GM18951 (cell line): ENCODE measurements at regions not wholly inside any gene's neighbourhood (a gene's known extent, or its start where the extent isn't known, plus 50 kb on each side); places are given as distances from the start of the nearest gene placed in this dataset.
"Not testable (repeated sequence)": the region's sequence is repeated elsewhere in the genome, so short reads cannot be mapped to it uniquely, and the experiment has no call there.

ENCODE experiments used
- POLR2A ChIP-seq: IDR thresholded peaks from 4 replicates; pipeline ENCODE4 v1.6.1; 2011; ENCODE audit warnings: mild to moderate bottlenecking; ENCODE audit not compliant: insufficient read length, insufficient read depth; ENCODE audit errors: extremely low read depth
- in situ Hi-C: fragments of 300-500 bp; cut with MboI; formaldehyde crosslinking; loops from one replicate; pipeline ENCODE4 v1.12.0; 2022; ENCODE audit warnings: low sequenced_read_pairs, mixed read lengths, inconsistent platforms; ENCODE audit not compliant: unreplicated experiment

DNA sequence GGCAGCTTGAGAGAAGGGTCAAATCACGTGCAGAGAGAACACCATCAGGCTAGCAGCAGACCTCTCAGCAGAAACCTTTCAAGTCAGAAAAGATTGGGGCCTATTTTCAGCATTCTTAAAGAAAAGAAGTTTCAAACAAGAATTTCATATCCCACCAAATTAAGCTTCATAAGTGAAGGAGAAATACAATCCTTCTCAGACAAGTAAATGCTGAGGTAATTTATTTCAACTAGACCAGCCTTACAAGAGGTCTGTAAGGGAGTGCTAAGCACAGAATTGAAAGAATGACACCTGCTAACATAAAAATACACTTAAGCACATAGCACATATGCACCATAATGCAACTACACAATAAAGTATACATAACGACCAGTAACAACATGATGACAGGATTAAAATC, 693.9 kb downstream of the NYAP2 start:
- in situ Hi-C loops, result no loop called here
- no peak for TF ChIP-seq POLR2A

DNA sequence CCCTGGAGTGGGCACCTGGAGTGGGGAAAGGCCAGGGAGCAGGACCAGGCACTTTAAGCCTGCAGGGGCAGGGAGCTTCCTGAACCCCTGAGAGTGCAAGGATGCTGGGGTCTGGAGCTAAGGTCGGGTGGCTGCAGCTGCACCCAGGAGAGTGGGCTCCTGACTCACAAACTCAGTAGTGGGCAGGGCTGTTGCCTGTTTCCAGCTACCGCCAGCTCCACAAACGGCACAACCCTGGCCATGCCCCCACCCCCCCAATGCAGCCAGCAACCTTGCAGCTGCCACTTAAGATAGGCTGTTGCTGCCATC, 688.8 kb downstream of the NYAP2 start:
- TF ChIP-seq POLR2A, result no peak
- in situ Hi-C loops, result no loop called here

- in situ Hi-C loops, result no loop called here
- TF ChIP-seq POLR2A, result no peak
These were observed 688.2 kb downstream of the NYAP2 start for GRCh38 chr2:226087505-226088365.

- in situ Hi-C loops, result no loop called here
- TF ChIP-seq POLR2A, result no peak
These were observed 687.5 kb downstream of the NYAP2 start for GRCh38 chr2:226087051-226087450.

DNA sequence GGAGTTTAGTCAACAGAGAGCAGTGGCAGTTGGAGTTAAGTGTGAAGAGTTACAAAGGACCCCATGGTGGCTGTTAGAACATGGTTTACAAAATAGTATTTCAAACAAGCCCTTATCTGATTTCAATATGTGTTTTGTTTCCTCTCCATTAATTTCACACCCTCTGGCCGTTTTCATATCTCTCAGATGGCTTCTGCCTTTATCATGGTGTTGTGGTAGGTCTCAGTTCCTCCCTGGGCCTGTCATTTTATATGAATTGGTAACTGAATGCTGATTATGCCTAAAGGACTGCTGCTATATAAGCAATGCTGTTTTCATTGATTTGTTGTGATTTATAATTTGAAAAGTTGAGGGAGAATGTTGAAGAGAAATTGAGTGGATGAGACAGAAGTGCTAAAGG, 686.7 kb downstream of the NYAP2 start:
- in situ Hi-C loops, result no loop called here
- TF ChIP-seq POLR2A, result no peak

GRCh38 chr2:226085425-226085824, 685.9 kb downstream of the NYAP2 start:
- in situ Hi-C loops, result not testable (repeated sequence)

- in situ Hi-C loops, result no loop called here
- TF ChIP-seq POLR2A, result no peak
These were observed 680.8 kb downstream of the NYAP2 start for GRCh38 chr2:226080334-226080733.

- in situ Hi-C loops, result no loop called here
These were observed 680.2 kb downstream of the NYAP2 start for GRCh38 chr2:226079671-226080181.

DNA sequence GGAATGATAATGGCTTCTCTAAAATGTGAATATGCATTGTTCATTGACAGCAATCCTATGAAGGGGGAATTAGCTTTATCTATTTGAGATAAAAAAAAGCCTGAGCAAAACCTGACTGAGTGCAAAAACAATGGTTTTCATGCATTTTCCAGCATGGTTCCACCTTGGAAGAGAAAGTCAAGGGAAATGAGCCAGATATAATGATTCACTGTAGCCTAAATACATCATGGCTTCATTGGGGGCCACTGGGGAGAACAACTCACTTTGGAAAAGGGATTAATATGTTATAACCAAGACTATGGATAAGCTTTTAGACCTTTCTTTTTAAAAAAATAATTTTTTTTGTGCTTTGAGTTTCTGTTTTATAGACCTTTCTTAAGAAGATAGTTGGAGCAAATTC, 679.7 kb downstream of the NYAP2 start:
- TF ChIP-seq POLR2A, result no peak
- in situ Hi-C loops, result no loop called here

More at GRCh38 chr2:226079671-226080181, 680.2 kb downstream of the NYAP2 start:
- no peak for TF ChIP-seq POLR2A

DNA sequence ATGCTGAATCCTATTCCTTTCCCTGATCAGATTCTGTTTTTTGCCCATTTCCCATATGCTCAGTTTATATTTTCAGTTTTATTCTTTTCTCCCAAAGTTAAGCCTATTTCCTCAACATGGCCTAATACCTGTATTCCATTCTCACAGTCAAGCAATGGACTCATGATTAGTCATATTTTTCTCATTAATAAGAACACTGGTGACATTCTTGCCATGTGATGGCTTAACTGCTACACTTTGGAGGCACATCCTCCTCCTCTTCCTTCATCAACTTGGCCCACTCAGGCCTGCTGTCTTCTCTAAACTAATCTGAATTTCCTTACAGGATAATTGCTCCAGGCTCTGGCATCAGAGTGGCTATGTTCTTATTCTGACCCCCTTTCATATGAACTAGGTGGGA, 679.2 kb downstream of the NYAP2 start:
- in situ Hi-C loops, result no loop called here
- TF ChIP-seq POLR2A, result no peak

- TF ChIP-seq POLR2A, result no peak
- in situ Hi-C loops, result no loop called here
These were observed 678.3 kb downstream of the NYAP2 start for GRCh38 chr2:226077841-226078240.

- TF ChIP-seq POLR2A, result no peak
- in situ Hi-C loops, result no loop called here
These were observed 677.5 kb downstream of the NYAP2 start for GRCh38 chr2:226077031-226077430.

GRCh38 chr2:226076529-226076928, 677.0 kb downstream of the NYAP2 start:
- in situ Hi-C loops, result no loop called here

GRCh38 chr2:226074391-226074790, 674.9 kb downstream of the NYAP2 start:
- TF ChIP-seq POLR2A, result no peak
- in situ Hi-C loops, result no loop called here

More at GRCh38 chr2:226076529-226076928, 677.0 kb downstream of the NYAP2 start:
- no peak for TF ChIP-seq POLR2A
